IMR-90 (cell line): ENCODE measurements at regions not wholly inside any gene's neighbourhood (a gene's known extent, or its start where the extent isn't known, plus 50 kb on each side); places are given as distances from the start of the nearest gene placed in this dataset.

Source experiments
- ATAC-seq: fragments of 200-7000 bp; cut with Tn5 transposase; 2 replicates; pipeline ENCODE4 v1.9.1; 2020; ENCODE audit warnings: low read depth, mild to moderate bottlenecking, moderate library complexity
- BruUV-seq: library from RNA; stranded (reverse); fragments of 400-500 nt; replicated peaks from 2 replicates; lab custom pipeline; 2021; lab: Mats Ljungman, UMichigan
- CTCF ChIA-PET: fragments of 300-600 bp; formaldehyde crosslinking; extraction: SDS; loops from one replicate; lab custom pipeline; 2021; ENCODE audit warnings: antibody characterized with exemption; lab: Yijun Ruan, JAX
- POLR2A ChIA-PET: fragments of 300-600 bp; sonication (Branson Sonifier 250); formaldehyde crosslinking; loops from one replicate; lab custom pipeline; 2022; ENCODE audit warnings: antibody characterized with exemption; ENCODE audit not compliant: unreplicated experiment; lab: Charles Lee
- DNase-seq: peaks from one replicate; pipeline ENCODE4 v3.0.0; 2013
- H2AFZ ChIP-seq: replicated peaks from 2 replicates; pipeline ENCODE3; 2013; ENCODE audit warnings: low read length, mild to moderate bottlenecking; ENCODE audit not compliant: poor library complexity
- H2AK5ac ChIP-seq: 2 replicates; pipeline ENCODE4 v1.6.1; 2013; ENCODE audit warnings: low read depth, low read length, inconsistent platforms
- H2AK9ac ChIP-seq: replicated peaks from 2 replicates; pipeline ENCODE3; 2013; ENCODE audit warnings: mild to moderate bottlenecking, low read depth, low read length, moderate library complexity; ENCODE audit not compliant: poor library complexity
- H2BK120ac ChIP-seq: 2 replicates; pipeline ENCODE4 v1.6.1; 2013; ENCODE audit warnings: low read depth, low read length, inconsistent platforms
- H2BK15ac ChIP-seq: 3 replicates; pipeline ENCODE4 v1.6.1; 2013; ENCODE audit warnings: low read depth, low read length, inconsistent platforms
- H2BK20ac ChIP-seq: 2 replicates; pipeline ENCODE4 v1.6.1; 2013; ENCODE audit warnings: low read depth, mild to moderate bottlenecking, inconsistent platforms, low read length, moderate library complexity
- H2BK5ac ChIP-seq: 2 replicates; pipeline ENCODE4 v1.6.1; 2013; ENCODE audit warnings: mild to moderate bottlenecking, low read depth, low read length, inconsistent platforms; ENCODE audit not compliant: poor library complexity, severe bottlenecking
- H3K14ac ChIP-seq: replicated peaks from 2 replicates; pipeline ENCODE4 v1.6.1; 2013; ENCODE audit warnings: low read depth, low read length, inconsistent platforms
- H3K18ac ChIP-seq: 2 replicates; pipeline ENCODE4 v1.6.1; 2013; ENCODE audit warnings: low read depth, low read length, control low read depth
- H3K23ac ChIP-seq: 2 replicates; pipeline ENCODE4 v1.6.1; 2013; ENCODE audit warnings: low read depth, low read length, inconsistent platforms
- H3K27ac ChIP-seq: 2 replicates; pipeline ENCODE4 v1.5.1; 2013; ENCODE audit warnings: mild to moderate bottlenecking, control low read depth, low read length; ENCODE audit not compliant: insufficient read depth
- H3K27me3 ChIP-seq: 2 replicates; pipeline ENCODE4 v1.6.1; 2013; ENCODE audit warnings: low read length; ENCODE audit not compliant: control insufficient read depth, insufficient read depth
- H3K36me3 ChIP-seq: 2 replicates; pipeline ENCODE4 v1.6.1; 2013; ENCODE audit warnings: low read length, mixed read lengths; ENCODE audit not compliant: control insufficient read depth, insufficient read depth
- H3K4ac ChIP-seq: 2 replicates; pipeline ENCODE4 v1.6.1; 2013; ENCODE audit warnings: low read depth, low read length, inconsistent platforms
- H3K4me1 ChIP-seq: 2 replicates; pipeline ENCODE4 v1.6.1; 2013; ENCODE audit warnings: low read length, mixed read lengths; ENCODE audit not compliant: control insufficient read depth, insufficient read depth
- H3K4me2 ChIP-seq: 2 replicates; pipeline ENCODE4 v1.6.1; 2013; ENCODE audit warnings: low read depth, mild to moderate bottlenecking, control low read depth, low read length, moderate library complexity
- H3K4me3 ChIP-seq: 2 replicates; pipeline ENCODE4 v1.5.1; 2013; ENCODE audit warnings: low read depth, mild to moderate bottlenecking, control low read depth, low read length, moderate library complexity; ENCODE audit not compliant: insufficient read depth
- H3K56ac ChIP-seq: 2 replicates; pipeline ENCODE4 v1.6.1; 2013; ENCODE audit warnings: low read length, inconsistent platforms; ENCODE audit not compliant: insufficient read depth; ENCODE audit errors: extremely low read depth
- H3K79me1 ChIP-seq, 2 experiments: 2 replicates each; pipeline ENCODE4 v1.6.1; 2013; ENCODE audit warnings: low read length in 2 of 2, inconsistent platforms in 1 of 2, low read depth in 1 of 2
- H3K9ac ChIP-seq: 2 replicates; pipeline ENCODE4 v1.6.1; 2013; ENCODE audit warnings: low read depth, low read length, control low read depth
- H3K9me1 ChIP-seq: 2 replicates; pipeline ENCODE4 v1.6.1; 2013; ENCODE audit warnings: low read length, inconsistent platforms; ENCODE audit not compliant: insufficient read depth
- H3K9me3 ChIP-seq: 2 replicates; pipeline ENCODE4 v1.6.1; 2013; ENCODE audit warnings: low read length; ENCODE audit not compliant: control insufficient read depth, insufficient read depth
- H4K20me1 ChIP-seq: 2 replicates; pipeline ENCODE4 v1.6.1; 2013; ENCODE audit warnings: low read length, inconsistent platforms; ENCODE audit not compliant: insufficient read depth
- H4K5ac ChIP-seq: 2 replicates; pipeline ENCODE4 v1.6.1; 2013; ENCODE audit warnings: mild to moderate bottlenecking, low read depth, low read length, control low read depth
- H4K8ac ChIP-seq, 2 experiments: 2 replicates each; pipeline ENCODE4 v1.6.1; 2013; ENCODE audit warnings: low read depth in 2 of 2, low read length in 2 of 2, control low read depth in 1 of 2, inconsistent platforms in 1 of 2
- H4K91ac ChIP-seq: 2 replicates; pipeline ENCODE4 v1.6.1; 2013; ENCODE audit warnings: low read depth, low read length, inconsistent platforms; ENCODE audit not compliant: insufficient read depth
- BHLHE40 ChIP-seq: fragments of 150-350 bp; IDR thresholded peaks from 2 replicates; pipeline ENCODE4 v1.6.1; 2016; ENCODE audit warnings: mild to moderate bottlenecking, low read depth, low read length
- CEBPB ChIP-seq: IDR thresholded peaks from 2 replicates; pipeline ENCODE4 v1.6.1; 2012; ENCODE audit warnings: low read depth, low read length, improper control_type of control experiment
- CHD1 ChIP-seq: IDR thresholded peaks from 2 replicates; pipeline ENCODE4 v1.6.1; 2012; ENCODE audit warnings: low read depth, low read length, improper control_type of control experiment
- FOS ChIP-seq: fragments of 150-350 bp; IDR thresholded peaks from 2 replicates; pipeline ENCODE4 v1.6.1; 2016; ENCODE audit warnings: low read depth, low read length
- MAFK ChIP-seq: IDR thresholded peaks from 2 replicates; pipeline ENCODE4 v1.6.1; 2012; ENCODE audit warnings: low read depth, low read length, improper control_type of control experiment
- MAZ ChIP-seq: IDR thresholded peaks from 2 replicates; pipeline ENCODE4 v1.6.1; 2012; ENCODE audit warnings: low read depth, mild to moderate bottlenecking, low read length, improper control_type of control experiment, moderate library complexity, borderline replicate concordance
- MXI1 ChIP-seq: IDR thresholded peaks from 2 replicates; pipeline ENCODE4 v1.6.1; 2012; ENCODE audit warnings: low read depth, mild to moderate bottlenecking, low read length, moderate library complexity, borderline replicate concordance
- NFE2L2 ChIP-seq: fragments of 150-350 bp; IDR thresholded peaks from 2 replicates; pipeline ENCODE4 v1.6.1; 2016; ENCODE audit warnings: low read depth, mild to moderate bottlenecking, low read length
- POLR2A ChIP-seq: IDR thresholded peaks from 2 replicates; pipeline ENCODE4 v1.6.1; 2012; ENCODE audit warnings: mild to moderate bottlenecking, low read depth, low read length
- RAD21 ChIP-seq: IDR thresholded peaks from 2 replicates; pipeline ENCODE4 v1.6.1; 2012; ENCODE audit warnings: low read length, improper control_type of control experiment
- RCOR1 ChIP-seq: IDR thresholded peaks from 2 replicates; pipeline ENCODE4 v1.6.1; 2012; ENCODE audit warnings: mild to moderate bottlenecking, low read length, improper control_type of control experiment; ENCODE audit not compliant: insufficient replicate concordance
- RFX5 ChIP-seq: IDR thresholded peaks from 2 replicates; pipeline ENCODE4 v1.8.0; 2012; ENCODE audit warnings: low read depth, mild to moderate bottlenecking, low read length, moderate library complexity
- SMC3 ChIP-seq: fragments of 150-350 bp; IDR thresholded peaks from 2 replicates; pipeline ENCODE4 v1.6.1; 2016; ENCODE audit warnings: low read depth, mild to moderate bottlenecking, antibody characterized with exemption, low read length, moderate library complexity
- WGBS, 2 experiments: methylation state at CpG; one replicate each; pipeline versions ENCODE4 v1.1.5 to v1.1.7; 2013; ENCODE audit warnings: missing lambda C conversion rate in 2 of 2; ENCODE audit not compliant: insufficient read length in 1 of 2; ENCODE audit errors: extremely low coverage in 2 of 2; 5-methylcytosine and 5-hydroxymethylcytosine counted together
- dilution Hi-C: fragments of 300-500 bp; cut with HindIII; formaldehyde crosslinking; loops from one replicate; pipeline ENCODE4 v1.14.3; 2018; ENCODE audit warnings: low sequenced_read_pairs; ENCODE audit not compliant: unreplicated experiment
- in situ Hi-C: fragments of 300-500 bp; cut with MboI; formaldehyde crosslinking; loops from 3 replicates; pipeline ENCODE4 v1.14.3; 2019; ENCODE audit warnings: low sequenced_read_pairs, inconsistent platforms, mixed read lengths
- intact Hi-C: fragments of 100-400 bp; cut with micrococcal nuclease; formaldehyde crosslinking; loops from 2 replicates; pipeline ENCODE4 v1.10.0; 2022
- TF ChIP-seq, protein P1 (sequence below): conservative IDR thresholded peaks from 2 replicates; pipeline ENCODE4 v1.5.1; 2012; ENCODE audit warnings: mild to moderate bottlenecking, low read depth, low read length, improper control_type of control experiment
- TF ChIP-seq, protein P2 (sequence below): fragments of 150-350 bp; IDR thresholded peaks from 2 replicates; pipeline ENCODE4 v1.6.1; 2016; ENCODE audit warnings: low read depth, mild to moderate bottlenecking, low read length, moderate library complexity, borderline replicate concordance
- TF ChIP-seq, protein P3 (sequence below): fragments of 150-350 bp; IDR thresholded peaks from 2 replicates; pipeline ENCODE4 v1.6.1; 2017; ENCODE audit warnings: mild to moderate bottlenecking, antibody characterized with exemption, low read length, low read depth

DNA sequence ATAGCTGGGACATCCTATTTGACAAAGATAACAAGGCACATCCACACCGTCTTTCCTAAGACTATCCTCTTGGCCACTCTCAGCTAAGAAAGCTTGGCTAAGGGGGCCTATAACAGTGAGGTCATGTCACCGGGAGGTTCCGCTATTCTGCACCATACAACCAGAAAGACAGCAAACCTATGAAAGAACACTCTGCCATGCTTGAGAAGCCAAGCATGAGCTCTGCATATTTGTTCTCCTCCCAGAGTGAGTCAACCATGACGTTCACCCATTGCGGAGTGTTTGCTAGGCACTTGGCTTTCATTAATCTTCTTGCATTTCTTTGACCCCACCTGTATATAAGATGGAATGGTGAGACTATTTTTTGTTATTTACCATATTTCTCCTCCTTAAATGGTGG, 141.2 kb downstream of the GMNC start:
- Histone ChIP-seq H3K9ac (no peak overlapping the region), H3K36me3 (no peaks in the 10 kb centered on the region), H3K4me1 (peaks cover 8% of the 10 kb centered on the region), H3K23ac (peak overlapping the region; percentile 15; the same call in 1 of the 2 replicates), H4K20me1 (no peaks in the 10 kb centered on the region), H3K27me3 (no peaks in the 10 kb centered on the region), H3K4me3 (no peak overlapping the region), H3K9me3 (no peaks in the 10 kb centered on the region), H3K27ac (no peak overlapping the region), H4K8ac (no peak overlapping the region), H4K91ac (no peak overlapping the region; the same call in 1 of the 2 replicates), H2BK15ac (no peak overlapping the region; the same call in 2 of the 3 replicates), H2AK5ac (peak overlapping the region; percentile 24; the same call in 1 of the 2 replicates), H2AK9ac (no peak overlapping the region), H3K79me1 (no peaks in the 10 kb centered on the region), H2BK5ac (peak overlapping the region; percentile 19), H3K4ac (peak overlapping the region; percentile 64; the same call in 1 of the 2 replicates), H2BK20ac (peak overlapping the region; percentile 50; the same call in 1 of the 2 replicates), H3K56ac (no peak overlapping the region), H2AFZ (no peak overlapping the region), H3K4me2 (no peak overlapping the region), H3K14ac (peak overlapping the region; percentile 51; the same call in 1 of the 2 replicates), H3K18ac (peak overlapping the region; percentile 80), H4K5ac (peak overlapping the region; percentile 40; the same call in 1 of the 2 replicates), H3K9me1 (0 out of 2 replicates have a peak, but pooled peaks cover 4% of the 10 kb centered on the region), H2BK120ac (peak overlapping the region; percentile 49)
- in situ Hi-C loops (no loop called here), intact Hi-C loops (no loop called here), dilution Hi-C loops (no loop called here)
- ATAC-seq (no peak), DNase-seq (no peak)
- no peak for TF ChIP-seq MAZ
- no peak for TF ChIP-seq POLR2A
- TF ChIP-seq SMC3 = no peak
- TF ChIP-seq BHLHE40 = no peak
- TF ChIP-seq, protein P1, sequence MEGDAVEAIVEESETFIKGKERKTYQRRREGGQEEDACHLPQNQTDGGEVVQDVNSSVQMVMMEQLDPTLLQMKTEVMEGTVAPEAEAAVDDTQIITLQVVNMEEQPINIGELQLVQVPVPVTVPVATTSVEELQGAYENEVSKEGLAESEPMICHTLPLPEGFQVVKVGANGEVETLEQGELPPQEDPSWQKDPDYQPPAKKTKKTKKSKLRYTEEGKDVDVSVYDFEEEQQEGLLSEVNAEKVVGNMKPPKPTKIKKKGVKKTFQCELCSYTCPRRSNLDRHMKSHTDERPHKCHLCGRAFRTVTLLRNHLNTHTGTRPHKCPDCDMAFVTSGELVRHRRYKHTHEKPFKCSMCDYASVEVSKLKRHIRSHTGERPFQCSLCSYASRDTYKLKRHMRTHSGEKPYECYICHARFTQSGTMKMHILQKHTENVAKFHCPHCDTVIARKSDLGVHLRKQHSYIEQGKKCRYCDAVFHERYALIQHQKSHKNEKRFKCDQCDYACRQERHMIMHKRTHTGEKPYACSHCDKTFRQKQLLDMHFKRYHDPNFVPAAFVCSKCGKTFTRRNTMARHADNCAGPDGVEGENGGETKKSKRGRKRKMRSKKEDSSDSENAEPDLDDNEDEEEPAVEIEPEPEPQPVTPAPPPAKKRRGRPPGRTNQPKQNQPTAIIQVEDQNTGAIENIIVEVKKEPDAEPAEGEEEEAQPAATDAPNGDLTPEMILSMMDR = no peak
- TF ChIP-seq MXI1 = no peak
- TF ChIP-seq RCOR1 = no peak
- TF ChIP-seq FOS = no peak
- no peak for TF ChIP-seq RFX5
- no peak for TF ChIP-seq NFE2L2
- TF ChIP-seq, protein P2, sequence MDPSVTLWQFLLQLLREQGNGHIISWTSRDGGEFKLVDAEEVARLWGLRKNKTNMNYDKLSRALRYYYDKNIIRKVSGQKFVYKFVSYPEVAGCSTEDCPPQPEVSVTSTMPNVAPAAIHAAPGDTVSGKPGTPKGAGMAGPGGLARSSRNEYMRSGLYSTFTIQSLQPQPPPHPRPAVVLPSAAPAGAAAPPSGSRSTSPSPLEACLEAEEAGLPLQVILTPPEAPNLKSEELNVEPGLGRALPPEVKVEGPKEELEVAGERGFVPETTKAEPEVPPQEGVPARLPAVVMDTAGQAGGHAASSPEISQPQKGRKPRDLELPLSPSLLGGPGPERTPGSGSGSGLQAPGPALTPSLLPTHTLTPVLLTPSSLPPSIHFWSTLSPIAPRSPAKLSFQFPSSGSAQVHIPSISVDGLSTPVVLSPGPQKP = no peak
- no peak for TF ChIP-seq CHD1
- TF ChIP-seq, protein P3, sequence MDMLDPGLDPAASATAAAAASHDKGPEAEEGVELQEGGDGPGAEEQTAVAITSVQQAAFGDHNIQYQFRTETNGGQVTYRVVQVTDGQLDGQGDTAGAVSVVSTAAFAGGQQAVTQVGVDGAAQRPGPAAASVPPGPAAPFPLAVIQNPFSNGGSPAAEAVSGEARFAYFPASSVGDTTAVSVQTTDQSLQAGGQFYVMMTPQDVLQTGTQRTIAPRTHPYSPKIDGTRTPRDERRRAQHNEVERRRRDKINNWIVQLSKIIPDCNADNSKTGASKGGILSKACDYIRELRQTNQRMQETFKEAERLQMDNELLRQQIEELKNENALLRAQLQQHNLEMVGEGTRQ = no peak
- no peak for TF ChIP-seq MAFK
- TF ChIP-seq RAD21 = no peak
- no peak for TF ChIP-seq CEBPB
- no TSS peak for BruUV-seq
- WGBS, 2 experiments = no CpG with 5 or more reads among the region's 5 CpGs
- CTCF ChIA-PET = interaction anchor here (1.0 to 1.4 kb wide), 3 partner anchors 91 to 333 kb away, joined by 3 read pairs; partner anchors contain the start of gene GMNC
- POLR2A ChIA-PET = no interaction called here
